DOHH2 (cell line): ENCODE measurements at regions not wholly inside any gene's neighbourhood (a gene's known extent, or its start where the extent isn't known, plus 50 kb on each side); places are given as distances from the start of the nearest gene placed in this dataset.

Source experiments
- H3F3A ChIP-seq: fragments of 200-600 bp; sonication (generic), shearing (Covaris generic); 2 replicates; pipeline ENCODE4 v1.6.0; 2016; ENCODE audit warnings: antibody characterized with exemption, mild to moderate bottlenecking; ENCODE audit not compliant: control insufficient read depth, insufficient read depth
- H3K27ac ChIP-seq: fragments of 200-600 bp; sonication (generic); 2 replicates; pipeline ENCODE4 v1.5.1; 2014; ENCODE audit warnings: low read depth, mild to moderate bottlenecking, low read length, moderate library complexity
- H3K27me3 ChIP-seq: fragments of 200-600 bp; sonication (generic); 2 replicates; pipeline ENCODE4 v1.6.1; 2014; ENCODE audit warnings: mild to moderate bottlenecking, low read length, mixed read lengths; ENCODE audit not compliant: control insufficient read depth
- H3K36me3 ChIP-seq: fragments of 200-600 bp; sonication (generic); 2 replicates; pipeline ENCODE4 v1.6.1; 2014; ENCODE audit warnings: mild to moderate bottlenecking, low read length, moderate library complexity, mixed read lengths; ENCODE audit not compliant: control insufficient read depth
- H3K4me1 ChIP-seq: fragments of 200-600 bp; sonication (generic); 2 replicates; pipeline ENCODE4 v1.6.1; 2014; ENCODE audit warnings: mild to moderate bottlenecking, low read length, mixed read lengths; ENCODE audit not compliant: control insufficient read depth
- H3K4me2 ChIP-seq: fragments of 200-600 bp; sonication (generic); 2 replicates; pipeline ENCODE4 v1.6.0; 2014; ENCODE audit warnings: mild to moderate bottlenecking, low read length, moderate library complexity
- H3K4me3 ChIP-seq: fragments of 200-600 bp; sonication (generic); 2 replicates; pipeline ENCODE4 v1.5.1; 2014; ENCODE audit warnings: mild to moderate bottlenecking, low read length, mixed read lengths
- H3K79me2 ChIP-seq: fragments of 200-600 bp; sonication (generic); 2 replicates; pipeline ENCODE4 v1.6.1; 2014; ENCODE audit warnings: mild to moderate bottlenecking, low read length, mixed read lengths; ENCODE audit not compliant: control insufficient read depth
- H3K9me2 ChIP-seq: fragments of 200-600 bp; sonication (generic); replicated peaks from 2 replicates; pipeline ENCODE4 v1.6.1; 2014; ENCODE audit warnings: mild to moderate bottlenecking, low read length, mixed read lengths; ENCODE audit not compliant: control insufficient read depth
- H3K9me3 ChIP-seq: fragments of 200-600 bp; sonication (generic); 2 replicates; pipeline ENCODE4 v1.6.1; 2014; ENCODE audit warnings: antibody characterized with exemption, low read length, mixed read lengths; ENCODE audit not compliant: control insufficient read depth, insufficient read depth
- H4K20me1 ChIP-seq: fragments of 200-600 bp; sonication (generic); 2 replicates; pipeline ENCODE4 v1.6.0; 2014; ENCODE audit warnings: low read depth, mild to moderate bottlenecking, antibody characterized with exemption, low read length, moderate library complexity; ENCODE audit not compliant: control insufficient read depth, insufficient read depth
- CTCF ChIP-seq: fragments of 200-600 bp; sonication (generic); IDR thresholded peaks from one replicate; pipeline ENCODE4 v1.5.1; 2014; ENCODE audit warnings: antibody characterized with exemption, mild to moderate bottlenecking, low read depth, low read length; ENCODE audit not compliant: poor library complexity, severe bottlenecking
- EZH2phosphoT487 ChIP-seq: fragments of 200-600 bp; sonication (generic); IDR thresholded peaks from 2 replicates; pipeline ENCODE4 v1.6.1; 2017; ENCODE audit warnings: borderline replicate concordance, mild to moderate bottlenecking, antibody characterized with exemption, low read length, moderate library complexity, mixed read lengths

GRCh38 chr1:79738101-79738500 is 731.6 kb upstream of the ADGRL4 start:
- H4K20me1 ChIP-seq = no peaks in the 10 kb centered on the region
- peaks cover 9% of the 10 kb centered on the region; the same call in 1 of the 2 replicates for H3K9me3 ChIP-seq
- peaks cover 13% of the 10 kb centered on the region for H3K4me1 ChIP-seq
- no peaks in the 10 kb centered on the region for H3K36me3 ChIP-seq
- no peak overlapping the region for H3K27ac ChIP-seq
- H3K79me2 ChIP-seq = no peaks in the 10 kb centered on the region
- no peaks in the 10 kb centered on the region for H3K9me2 ChIP-seq
- H3F3A ChIP-seq = no peaks in the 10 kb centered on the region
- TF ChIP-seq CTCF (no peak), EZH2phosphoT487 (no peak)
- H3K4me2 ChIP-seq = no peak overlapping the region
- no peak overlapping the region for H3K4me3 ChIP-seq
- H3K27me3 ChIP-seq = no peaks in the 10 kb centered on the region

- no peaks in the 10 kb centered on the region for H3K79me2 ChIP-seq
- no peak for TF ChIP-seq CTCF
- TF ChIP-seq EZH2phosphoT487 = no peak
- no peak overlapping the region for H3K4me2 ChIP-seq
Observed at GRCh38 chr1:79737193-79737592, 730.7 kb upstream of the ADGRL4 start.

GRCh38 chr1:79732950-79733349 is 726.4 kb upstream of the ADGRL4 start:
- peaks cover 9% of the 10 kb centered on the region; the same call in 1 of the 2 replicates for H3K9me3 ChIP-seq
- H3K9me2 ChIP-seq = no peaks in the 10 kb centered on the region
- no peak overlapping the region for H3K4me2 ChIP-seq
- no peaks in the 10 kb centered on the region for H3F3A ChIP-seq
- no peaks in the 10 kb centered on the region for H3K4me1 ChIP-seq
- H3K27me3 ChIP-seq = no peaks in the 10 kb centered on the region
- no peak overlapping the region for H3K27ac ChIP-seq
- no peak overlapping the region for H3K4me3 ChIP-seq
- H3K36me3 ChIP-seq = no peaks in the 10 kb centered on the region
- no peak for TF ChIP-seq EZH2phosphoT487
- TF ChIP-seq CTCF = no peak
- H4K20me1 ChIP-seq = no peaks in the 10 kb centered on the region
- H3K79me2 ChIP-seq = no peaks in the 10 kb centered on the region

More at GRCh38 chr1:79737193-79737592, 730.7 kb upstream of the ADGRL4 start:
- Histone ChIP-seq H3K4me1 (peaks cover 9% of the 10 kb centered on the region), H3K27ac (no peak overlapping the region), H3K27me3 (no peaks in the 10 kb centered on the region), H3K9me3 (peaks cover 9% of the 10 kb centered on the region; the same call in 1 of the 2 replicates), H3K36me3 (no peaks in the 10 kb centered on the region), H3F3A (no peaks in the 10 kb centered on the region), H3K4me3 (no peak overlapping the region), H3K9me2 (no peaks in the 10 kb centered on the region), H4K20me1 (no peaks in the 10 kb centered on the region)
